ACC112 (cell line): ENCODE measurements at regions not wholly inside any gene's neighbourhood (a gene's known extent, or its start where the extent isn't known, plus 50 kb on each side); places are given as distances from the start of the nearest gene placed in this dataset.
A peak's percentile ranks its signal among the peaks of the same experiment; 100 is the strongest.
"Not testable (repeated sequence)": the region's sequence is repeated elsewhere in the genome, so short reads cannot be mapped to it uniquely, and the experiment has no call there.

ENCODE experiments used
- H2AFZ ChIP-seq: fragments of 200-600 bp; sonication (generic); one replicate; pipeline ENCODE4 v1.6.0; 2017; ENCODE audit warnings: antibody characterized with exemption, low read length; ENCODE audit not compliant: unreplicated experiment
- H3K27ac ChIP-seq: fragments of 200-600 bp; sonication (generic); 2 replicates; pipeline ENCODE4 v1.5.1; 2014; ENCODE audit warnings: low read depth, mild to moderate bottlenecking, antibody characterized with exemption, low read length, moderate library complexity
- H3K27me3 ChIP-seq: fragments of 200-600 bp; sonication (generic); 2 replicates; pipeline ENCODE4 v1.6.1; 2014; ENCODE audit warnings: mild to moderate bottlenecking, antibody characterized with exemption, low read length, moderate library complexity, mixed read lengths; ENCODE audit not compliant: insufficient read depth
- H3K36me3 ChIP-seq: fragments of 200-600 bp; sonication (generic); 2 replicates; pipeline ENCODE4 v1.6.1; 2016; ENCODE audit warnings: mild to moderate bottlenecking, antibody characterized with exemption, low read length, moderate library complexity, mixed read lengths; ENCODE audit not compliant: insufficient read depth
- H3K4me1 ChIP-seq: fragments of 200-600 bp; sonication (generic); one replicate; pipeline ENCODE4 v1.6.1; 2016; ENCODE audit warnings: low read length, mixed read lengths; ENCODE audit not compliant: insufficient read depth, unreplicated experiment, control insufficient read depth
- H3K4me3 ChIP-seq: fragments of 200-600 bp; sonication (generic); 2 replicates; pipeline ENCODE4 v1.5.1; 2014; ENCODE audit warnings: mild to moderate bottlenecking, low read depth, low read length
- H3K79me2 ChIP-seq: fragments of 200-600 bp; sonication (generic); one replicate; pipeline ENCODE4 v1.6.0; 2016; ENCODE audit warnings: low read length; ENCODE audit not compliant: control insufficient read depth, unreplicated experiment, insufficient read depth

GRCh38 chr22:22118987-22119386, 125.6 kb upstream of the VPREB1 start:
- Histone ChIP-seq H3K27ac (no peak overlapping the region), H3K36me3 (no peaks in the 10 kb centered on the region), H3K4me3 (no peak overlapping the region), H2AFZ (no peak overlapping the region), H3K27me3 (peaks cover 12% of the 10 kb centered on the region), H3K79me2 (no peaks in the 10 kb centered on the region), H3K4me1 (no peaks in the 10 kb centered on the region)

GRCh38 chr22:22117864-22118544, 126.6 kb upstream of the VPREB1 start:
- not testable (repeated sequence) for H3K36me3 ChIP-seq, H3K27ac ChIP-seq, H3K4me1 ChIP-seq, H3K4me3 ChIP-seq, H2AFZ ChIP-seq, H3K79me2 ChIP-seq
- peaks cover 12% of the 10 kb centered on the region for H3K27me3 ChIP-seq

- peaks cover 12% of the 10 kb centered on the region for H3K27me3 ChIP-seq
- H2AFZ ChIP-seq, H3K36me3 ChIP-seq, H3K79me2 ChIP-seq, H3K4me3 ChIP-seq, H3K4me1 ChIP-seq, H3K27ac ChIP-seq: not testable (repeated sequence)
Measured at GRCh38 chr22:22116997-22117770, 127.4 kb upstream of the VPREB1 start.

GRCh38 chr22:22113701-22114100, 130.9 kb upstream of the VPREB1 start:
- H3K79me2 ChIP-seq, result no peaks in the 10 kb centered on the region
- peaks cover 14% of the 10 kb centered on the region for H3K4me1 ChIP-seq
- H3K4me3 ChIP-seq, result no peak overlapping the region
- H3K27ac ChIP-seq, result no peak overlapping the region
- 0 out of 2 replicates have a peak, but pooled peaks cover 2% of the 10 kb centered on the region for H3K27me3 ChIP-seq
- H2AFZ ChIP-seq, result no peak overlapping the region
- no peaks in the 10 kb centered on the region for H3K36me3 ChIP-seq

- Histone ChIP-seq H3K27me3 (no peaks in the 10 kb centered on the region), H2AFZ (no peak overlapping the region), H3K4me3 (no peak overlapping the region), H3K27ac (no peak overlapping the region), H3K36me3 (no peaks in the 10 kb centered on the region), H3K79me2 (no peaks in the 10 kb centered on the region), H3K4me1 (peaks cover 14% of the 10 kb centered on the region)
Measured at GRCh38 chr22:22112533-22113294, 130.1 kb upstream of the TOP3B start.

GRCh38 chr22:22111983-22112382, 129.4 kb upstream of the TOP3B start:
- no peak overlapping the region for H2AFZ ChIP-seq
- no peaks in the 10 kb centered on the region for H3K36me3 ChIP-seq
- no peaks in the 10 kb centered on the region for H3K79me2 ChIP-seq
- peaks cover 14% of the 10 kb centered on the region for H3K4me1 ChIP-seq
- no peaks in the 10 kb centered on the region for H3K27me3 ChIP-seq
- H3K4me3 ChIP-seq, result no peak overlapping the region
- no peak overlapping the region for H3K27ac ChIP-seq

- Histone ChIP-seq H3K27ac (peak overlapping the region; percentile 71; the same call in 1 of the 2 replicates), H2AFZ (no peak overlapping the region), H3K4me1 (peaks cover 14% of the 10 kb centered on the region)
Measured at GRCh38 chr22:22111267-22111751, 128.7 kb upstream of the TOP3B start.

GRCh38 chr22:22110548-22111266, 128.1 kb upstream of the TOP3B start:
- H2AFZ ChIP-seq, result no peak overlapping the region

More at GRCh38 chr22:22111267-22111751, 128.7 kb upstream of the TOP3B start:
- no peaks in the 10 kb centered on the region for H3K36me3 ChIP-seq
- no peak overlapping the region for H3K4me3 ChIP-seq
- no peaks in the 10 kb centered on the region for H3K27me3 ChIP-seq
- no peaks in the 10 kb centered on the region for H3K79me2 ChIP-seq

GRCh38 chr22:22109693-22110466, 127.3 kb upstream of the TOP3B start:
- Histone ChIP-seq H3K27ac (no peak overlapping the region), H3K4me3 (no peak overlapping the region), H2AFZ (no peak overlapping the region), H3K79me2 (no peaks in the 10 kb centered on the region), H3K36me3 (no peaks in the 10 kb centered on the region), H3K27me3 (no peaks in the 10 kb centered on the region), H3K4me1 (peaks cover 14% of the 10 kb centered on the region)

More at GRCh38 chr22:22110548-22111266, 128.1 kb upstream of the TOP3B start:
- Histone ChIP-seq H3K36me3 (no peaks in the 10 kb centered on the region), H3K79me2 (no peaks in the 10 kb centered on the region), H3K27me3 (no peaks in the 10 kb centered on the region), H3K4me3 (no peak overlapping the region), H3K4me1 (peaks cover 14% of the 10 kb centered on the region), H3K27ac (peak overlapping the region; percentile 71; the same call in 1 of the 2 replicates)
